Stomach (tissue), 8 donors: ENCODE measurements at regions not wholly inside any gene's neighbourhood (a gene's known extent, or its start where the extent isn't known, plus 50 kb on each side); places are given as distances from the start of the nearest gene placed in this dataset.

Experiments used
- DNase-seq, 2 donors: peaks; one replicate each; pipeline versions ENCODE4 v3.0.0 to v3.0.0-alpha.2; 2013 to 2019
- H3K27ac ChIP-seq, 5 donors: fragments of 200-600 bp in 4 of 5; sonication (generic) in 4 of 5; one replicate each; pipeline ENCODE4 v1.5.1; 2013 to 2019; ENCODE audit warnings: mild to moderate bottlenecking in 1 of 5, moderate library complexity in 1 of 5
- H3K27me3 ChIP-seq, 3 donors: fragments of 200-600 bp; sonication (generic); one replicate each; pipeline ENCODE4 v1.5.1; 2017 to 2019; ENCODE audit warnings: mixed run types in 1 of 3
- H3K36me3 ChIP-seq, 4 donors: fragments of 200-600 bp; sonication (generic); 1 replicate in 3 of 4; 2 replicates in 1 of 4; pipeline ENCODE4 v1.5.1; 2016 to 2019
- H3K4me1 ChIP-seq, 4 donors: fragments of 200-600 bp; sonication (generic); one replicate each; pipeline ENCODE4 v1.5.1; 2016 to 2019
- H3K4me3 ChIP-seq, 4 donors: fragments of 200-600 bp; sonication (generic) in 3 of 4; one replicate each; pipeline ENCODE4 v1.5.1; 2016 to 2019; ENCODE audit warnings: mild to moderate bottlenecking in 1 of 4
- H3K9me3 ChIP-seq, 4 donors: fragments of 200-600 bp; sonication (generic); one replicate each; pipeline ENCODE4 v1.5.1; 2016 to 2019
- CTCF ChIP-seq, 7 experiments: fragments of 450-650 bp in 4 of 7; fragments of 200-600 bp in 3 of 7; sonication (generic) in 3 of 7; IDR thresholded peaks; one replicate each; pipeline ENCODE4 v1.5.1; 2016 to 2019; ENCODE audit warnings: antibody characterized with exemption in 7 of 7, control low read depth in 2 of 7, mild to moderate bottlenecking in 1 of 7
- EP300 ChIP-seq: sonication (generic); formaldehyde crosslinking; IDR thresholded peaks from one replicate; pipeline ENCODE4 v1.6.1; 2017; ENCODE audit warnings: antibody characterized with exemption
- POLR2A ChIP-seq, 4 donors: fragments of 450-650 bp; IDR thresholded peaks; one replicate each; pipeline ENCODE4 v1.6.1; 2016; ENCODE audit warnings: antibody characterized with exemption in 4 of 4, control low read depth in 2 of 4, mild to moderate bottlenecking in 1 of 4, moderate library complexity in 1 of 4
- POLR2AphosphoS5 ChIP-seq, 3 donors: sonication (generic); formaldehyde crosslinking; IDR thresholded peaks; one replicate each; pipeline ENCODE4 v1.6.1; 2016; ENCODE audit warnings: antibody characterized with exemption in 3 of 3
- WGBS, 5 donors: extraction: QIAGEN DNeasy Blood & Tissue Kit in 3 of 5; methylation state at CpG; one replicate each; pipeline versions ENCODE4 v1.1.5 to v1.1.7; 2013 to 2018; 5-methylcytosine and 5-hydroxymethylcytosine counted together
- intact Hi-C: fragments of 100-400 bp; cut with DNase I; formaldehyde crosslinking; loops from one replicate; pipeline ENCODE4 v1.15.1; 2023; ENCODE audit warnings: low total_unique reads
- donor health status: healthy with polysubstance abuse.
- donor health status: Bipolar disorder and iron deficiency.
- donor health status: healthy.

- Histone ChIP-seq H3K27me3 (peaks cover 0 to 69% (median 0%) of the 10 kb centered on the region in 3 donors), H3K27ac (no peak overlapping the region), H3K36me3 (no peaks in the 10 kb centered on the region), H3K9me3 (no peaks in the 10 kb centered on the region), H3K4me1 (no peaks in the 10 kb centered on the region), H3K4me3 (no peak overlapping the region)
- WGBS, 5 donors = 44 to 92% (median 71%) methylated on average over 1 of the region's 1 CpG
- intact Hi-C loops = no loop called here
- no peak for DNase-seq
- TF ChIP-seq POLR2A (IDR thresholded peaks at IDR 0.05) = no peak
- TF ChIP-seq CTCF (IDR thresholded peaks at IDR 0.05) = no peak
- no peak for TF ChIP-seq EP300
- TF ChIP-seq POLR2AphosphoS5 (IDR thresholded peaks at IDR 0.05) = no peak
These were observed 83.2 kb downstream of the ZNF280B start for GRCh38 chr22:22425356-22425755.

GRCh38 chr22:22425783-22426624, 82.5 kb downstream of the ZNF280B start:
- no peak overlapping the region for H3K4me3 ChIP-seq
- no peak overlapping the region for H3K27ac ChIP-seq
- TF ChIP-seq CTCF (IDR thresholded peaks at IDR 0.05) (no peak), POLR2AphosphoS5 (IDR thresholded peaks at IDR 0.05) (no peak), EP300 (no peak), POLR2A (IDR thresholded peaks at IDR 0.05) (no peak)
- no peaks in the 10 kb centered on the region for H3K9me3 ChIP-seq
- no peak for DNase-seq
- no peaks in the 10 kb centered on the region for H3K4me1 ChIP-seq
- WGBS, 5 donors = 42 to 58% (median 51%) methylated on average over 8 of the region's 8 CpGs
- no peaks in the 10 kb centered on the region for H3K36me3 ChIP-seq
- intact Hi-C loops = no loop called here
- H3K27me3 ChIP-seq = peaks cover 0 to 67% (median 0%) of the 10 kb centered on the region in 3 donors

DNA sequence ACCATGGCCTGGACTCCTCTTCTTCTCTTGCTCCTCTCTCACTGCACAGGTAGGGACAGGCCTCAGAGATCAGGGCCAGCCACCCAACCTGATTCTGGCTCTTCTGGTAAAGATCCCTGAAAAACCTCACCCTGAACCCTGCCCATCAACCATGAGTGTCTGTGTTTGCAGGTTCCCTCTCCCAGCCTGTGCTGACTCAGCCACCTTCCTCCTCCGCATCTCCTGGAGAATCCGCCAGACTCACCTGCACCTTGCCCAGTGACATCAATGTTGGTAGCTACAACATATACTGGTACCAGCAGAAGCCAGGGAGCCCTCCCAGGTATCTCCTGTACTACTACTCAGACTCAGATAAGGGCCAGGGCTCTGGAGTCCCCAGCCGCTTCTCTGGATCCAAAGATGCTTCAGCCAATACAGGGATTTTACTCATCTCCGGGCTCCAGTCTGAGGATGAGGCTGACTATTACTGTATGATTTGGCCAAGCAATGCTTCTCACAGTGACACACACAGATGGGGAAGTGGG, 80.9 kb downstream of the ZNF280B start:
- no peaks in the 10 kb centered on the region for H3K4me1 ChIP-seq
- H3K4me3 ChIP-seq = no peak overlapping the region
- intact Hi-C loops = no loop called here
- peaks cover 0 to 66% (median 0%) of the 10 kb centered on the region in 3 donors for H3K27me3 ChIP-seq
- no peaks in the 10 kb centered on the region for H3K36me3 ChIP-seq
- WGBS, 5 donors = 83 to 89% (median 87%) methylated on average over 3 to 4 of the region's 4 CpGs
- TF ChIP-seq EP300 = no peak
- no peak for TF ChIP-seq CTCF (IDR thresholded peaks at IDR 0.05)
- TF ChIP-seq POLR2A (IDR thresholded peaks at IDR 0.05) = no peak
- TF ChIP-seq POLR2AphosphoS5 (IDR thresholded peaks at IDR 0.05) = no peak
- DNase-seq = no peak
- H3K9me3 ChIP-seq = no peaks in the 10 kb centered on the region
- H3K27ac ChIP-seq = no peak overlapping the region

DNA sequence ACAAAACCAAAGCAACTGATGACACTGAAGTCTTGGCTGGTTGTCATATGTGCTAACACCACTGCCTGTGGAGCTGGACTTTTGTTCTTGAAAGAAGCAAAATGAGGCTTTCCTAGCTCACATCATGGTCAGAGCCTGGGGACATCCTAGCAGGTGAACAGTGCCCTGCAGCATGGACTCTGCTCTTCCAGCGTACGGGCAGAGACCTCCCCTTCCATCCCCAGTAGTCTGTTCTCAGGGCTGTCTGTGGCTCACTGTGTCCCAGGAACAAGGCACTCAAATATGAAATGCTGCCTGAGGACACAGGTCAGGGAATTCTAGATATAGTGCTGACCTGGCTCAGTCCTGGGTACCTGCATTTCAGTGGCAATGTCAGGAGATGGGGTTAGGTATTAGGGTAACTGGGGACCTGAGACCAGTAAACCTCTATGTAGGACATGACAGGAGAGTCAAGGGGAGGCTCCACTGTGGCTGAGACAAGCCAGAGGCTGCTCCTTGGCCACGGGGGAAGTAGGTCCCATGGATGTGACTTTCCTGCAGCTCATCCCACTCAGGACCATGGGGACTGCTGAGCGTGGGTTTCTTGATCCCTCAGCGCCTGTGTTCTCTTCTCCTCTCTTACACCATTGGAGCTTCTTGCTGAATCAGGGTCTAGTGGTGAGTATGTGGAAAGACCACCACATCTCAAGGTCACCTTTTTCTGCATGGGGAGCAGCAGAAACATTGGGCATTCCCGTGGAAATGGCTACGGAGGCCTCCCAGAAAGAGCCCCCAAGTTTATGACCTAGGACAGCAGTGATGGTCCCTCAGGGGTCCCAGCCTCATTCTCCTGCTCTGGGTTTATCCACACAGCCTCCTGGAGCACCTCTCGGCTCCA, 80.1 kb downstream of the ZNF280B start:
- WGBS, 5 donors = 63 to 82% (median 77%) methylated on average over 5 to 8 of the region's 8 CpGs

More for the DNA sequence above, 80.1 kb downstream of the ZNF280B start:
- H3K4me3 ChIP-seq = no peak overlapping the region
- H3K4me1 ChIP-seq = no peaks in the 10 kb centered on the region
- DNase-seq = no peak
- no peaks in the 10 kb centered on the region for H3K9me3 ChIP-seq
- no peak for TF ChIP-seq POLR2AphosphoS5 (IDR thresholded peaks at IDR 0.05)
- intact Hi-C loops = no loop called here
- H3K36me3 ChIP-seq = no peaks in the 10 kb centered on the region
- peaks cover 0 to 66% (median 0%) of the 10 kb centered on the region in 3 donors for H3K27me3 ChIP-seq
- no peak overlapping the region for H3K27ac ChIP-seq
